K562 (cell line): ENCODE measurements at regions not wholly inside any gene's neighbourhood (a gene's known extent, or its start where the extent isn't known, plus 50 kb on each side); places are given as distances from the start of the nearest gene placed in this dataset.

Experiments used
- ATAC-seq: fragments of 200-7000 bp; cut with Tn5 transposase; 3 replicates; pipeline ENCODE4 v1.9.1; 2020; ENCODE audit warnings: moderate library complexity
- BruUV-seq: library from RNA; stranded (reverse); fragments of 400-500 nt; replicated peaks from 2 replicates; lab custom pipeline; 2021; lab: Mats Ljungman, UMichigan
- CTCF ChIA-PET: fragments of 300-600 bp; formaldehyde crosslinking; extraction: SDS; loops from one replicate; lab custom pipeline; 2021; ENCODE audit warnings: low intra/inter-chr PET ratio; lab: Yijun Ruan, JAX
- POLR2A ChIA-PET: fragments of 300-600, 350-650 bp; sonication (Branson Sonifier 250); formaldehyde crosslinking; extraction: SDS; loops from one replicate; lab custom pipeline; 2021; ENCODE audit warnings: antibody characterized with exemption, inconsistent platforms; lab: Yijun Ruan, JAX
- DNase-seq, 4 experiments: peaks; one replicate each; pipeline versions ENCODE4 v3.0.0 to v3.0.0-alpha.2; 2011 to 2018; ENCODE audit warnings: low spot score in 3 of 4, mixed read lengths in 3 of 4; ENCODE audit errors: extremely low read depth in 1 of 4
- FAIRE-seq: peaks from 2 replicates; lab custom pipeline; 2011; peaks lifted over from hg19 to GRCh38; lab: Jason Lieb, UNC
- H2AFZ ChIP-seq: 2 replicates; pipeline ENCODE4 v1.6.0; 2011; ENCODE audit warnings: low read depth, low read length, control low read depth, inconsistent platforms
- H3K27ac ChIP-seq: fragments of 200-600 bp; 3 replicates; pipeline ENCODE4 v1.8.0; 2011; ENCODE audit warnings: low read depth, mild to moderate bottlenecking, control low read depth, inconsistent platforms, low read length, moderate library complexity, mixed read lengths; ENCODE audit errors: extremely low read depth
- H3K27me3 ChIP-seq, 2 experiments: fragments of 300-600 bp in 1 of 2; 2 replicates in 1 of 2; 3 replicates in 1 of 2; pipeline versions ENCODE4 v1.6.0 to v1.8.0; 2011; ENCODE audit warnings: inconsistent platforms in 2 of 2, low read length in 2 of 2, mild to moderate bottlenecking in 1 of 2, mixed read lengths in 1 of 2, moderate library complexity in 1 of 2; ENCODE audit not compliant: control insufficient read depth in 2 of 2, insufficient read depth in 2 of 2
- H3K36me3 ChIP-seq: fragments of 300-600 bp; 3 replicates; pipeline ENCODE4 v1.8.0; 2011; ENCODE audit warnings: mild to moderate bottlenecking, low read length, inconsistent platforms; ENCODE audit not compliant: control insufficient read depth, insufficient read depth
- H3K4me1 ChIP-seq, 2 experiments: fragments of 200-600 bp in 1 of 2; replicated peaks in 1 of 2; 2 replicates in 1 of 2; 3 replicates in 1 of 2; pipeline versions ENCODE4 v1.5.1 to v1.8.0; 2011; ENCODE audit warnings: inconsistent platforms in 2 of 2, low read length in 2 of 2, mild to moderate bottlenecking in 1 of 2, mixed read lengths in 1 of 2, moderate library complexity in 1 of 2; ENCODE audit not compliant: control insufficient read depth in 2 of 2, insufficient read depth in 2 of 2
- H3K4me2 ChIP-seq: 2 replicates; pipeline ENCODE4 v1.6.1; 2011; ENCODE audit warnings: low read length, control low read depth, inconsistent platforms, mixed read lengths; ENCODE audit not compliant: insufficient read depth
- H3K4me3 ChIP-seq: fragments of 200-600 bp; sonication (generic), shearing (Covaris generic); 2 replicates; pipeline ENCODE4 v1.5.1; 2016; ENCODE audit warnings: control low read depth, inconsistent platforms
- H3K79me2 ChIP-seq: fragments of 200-600 bp; 3 replicates; pipeline ENCODE4 v1.8.0; 2011; ENCODE audit warnings: low read length, inconsistent platforms; ENCODE audit not compliant: control insufficient read depth, insufficient read depth
- H3K9ac ChIP-seq, 2 experiments: 2 replicates each; pipeline versions ENCODE4 v1.6.0 to v1.6.1; 2011; ENCODE audit warnings: low read depth in 2 of 2, low read length in 2 of 2, control low read depth in 1 of 2, inconsistent platforms in 1 of 2, mild to moderate bottlenecking in 1 of 2, mixed read lengths in 1 of 2; ENCODE audit not compliant: insufficient read depth in 1 of 2
- H3K9me1 ChIP-seq: one replicate; pipeline ENCODE4 v1.6.0; 2011; ENCODE audit warnings: inconsistent platforms, mild to moderate bottlenecking, low read length, moderate library complexity; ENCODE audit not compliant: control insufficient read depth, insufficient read depth
- H3K9me3 ChIP-seq: replicated peaks from 2 replicates; pipeline ENCODE4 v1.5.1; 2011; ENCODE audit warnings: low read depth, low read length, inconsistent platforms; ENCODE audit not compliant: control insufficient read depth, insufficient read depth
- H4K20me1 ChIP-seq: replicated peaks from 2 replicates; pipeline ENCODE4 v1.6.1; 2011; ENCODE audit warnings: low read length, inconsistent platforms, mixed read lengths; ENCODE audit not compliant: control insufficient read depth, insufficient read depth
- E2F4 ChIP-seq: sonication (generic); formaldehyde crosslinking; IDR thresholded peaks from 2 replicates; pipeline ENCODE4 v1.8.0; 2022; ENCODE audit warnings: mild to moderate bottlenecking, low read depth, missing genetic modification reagents
- NBN ChIP-seq: fragments of 450-650 bp; IDR thresholded peaks from 2 replicates; pipeline ENCODE4 v1.6.1; 2016; ENCODE audit warnings: low read depth, mild to moderate bottlenecking
- SREBF2 ChIP-seq: sonication (generic); formaldehyde crosslinking; IDR thresholded peaks from 2 replicates; pipeline ENCODE4 v1.4.0; 2020; ENCODE audit warnings: mild to moderate bottlenecking, missing genetic modification reagents
- ZNF583 ChIP-seq: fragments of 250-450 bp; sonication (Bioruptor Pico); IDR thresholded peaks from 2 replicates; pipeline ENCODE4 v1.4.0; 2020
- WGBS: fragments of 100-300 bp; shearing (Covaris generic); methylation state at CpG from one replicate; pipeline ENCODE4 v1.1.6; 2016; ENCODE audit warnings: low coverage, mixed read lengths; ENCODE audit not compliant: insufficient coverage; ENCODE audit errors: missing lambda C conversion rate; 5-methylcytosine and 5-hydroxymethylcytosine counted together
- in situ Hi-C: fragments of 300-500 bp; cut with MboI; formaldehyde crosslinking; loops from 4 replicates; pipeline ENCODE4 v1.15.0; 2018; ENCODE audit warnings: inconsistent platforms, mixed read lengths
- intact Hi-C: fragments of 100-400 bp; cut with micrococcal nuclease; formaldehyde crosslinking; loops from 2 replicates; pipeline ENCODE4 v1.14.2; 2022
- TF ChIP-seq, protein P1 (sequence below): fragments of 250-450 bp; sonication (Bioruptor Pico); IDR thresholded peaks from 2 replicates; pipeline ENCODE4 v1.5.0; 2020; ENCODE audit warnings: mild to moderate bottlenecking, borderline replicate concordance

GRCh38 chr4:176433983-176434382, 114.2 kb downstream of the SPCS3 start:
- no peaks in the 10 kb centered on the region for H3K79me2 ChIP-seq
- no TSS peak for BruUV-seq
- no peaks in the 10 kb centered on the region for H3K4me1 ChIP-seq
- in situ Hi-C loops (no loop called here), intact Hi-C loops (no loop called here)
- CTCF ChIA-PET = no interaction called here
- no peaks in the 10 kb centered on the region for H3K27me3 ChIP-seq
- no peak overlapping the region for H3K9ac ChIP-seq
- 2% methylated on average over 3 of the region's 3 CpGs for WGBS
- no peak overlapping the region for H2AFZ ChIP-seq
- H3K36me3 ChIP-seq = no peaks in the 10 kb centered on the region
- H3K9me1 ChIP-seq = no peaks in the 10 kb centered on the region
- H3K4me3 ChIP-seq = no peak overlapping the region
- no peak overlapping the region for H3K4me2 ChIP-seq
- POLR2A ChIA-PET = no interaction called here
- ATAC-seq (no peak), DNase-seq (no peak), FAIRE-seq (no peak)
- H3K9me3 ChIP-seq = no peaks in the 10 kb centered on the region
- no peak overlapping the region for H3K27ac ChIP-seq
- H4K20me1 ChIP-seq = no peaks in the 10 kb centered on the region
- TF ChIP-seq NBN = no peak
- no peak for TF ChIP-seq E2F4 (CRISPR knock-in tag)
- no peak for TF ChIP-seq SREBF2
- TF ChIP-seq, protein P1, sequence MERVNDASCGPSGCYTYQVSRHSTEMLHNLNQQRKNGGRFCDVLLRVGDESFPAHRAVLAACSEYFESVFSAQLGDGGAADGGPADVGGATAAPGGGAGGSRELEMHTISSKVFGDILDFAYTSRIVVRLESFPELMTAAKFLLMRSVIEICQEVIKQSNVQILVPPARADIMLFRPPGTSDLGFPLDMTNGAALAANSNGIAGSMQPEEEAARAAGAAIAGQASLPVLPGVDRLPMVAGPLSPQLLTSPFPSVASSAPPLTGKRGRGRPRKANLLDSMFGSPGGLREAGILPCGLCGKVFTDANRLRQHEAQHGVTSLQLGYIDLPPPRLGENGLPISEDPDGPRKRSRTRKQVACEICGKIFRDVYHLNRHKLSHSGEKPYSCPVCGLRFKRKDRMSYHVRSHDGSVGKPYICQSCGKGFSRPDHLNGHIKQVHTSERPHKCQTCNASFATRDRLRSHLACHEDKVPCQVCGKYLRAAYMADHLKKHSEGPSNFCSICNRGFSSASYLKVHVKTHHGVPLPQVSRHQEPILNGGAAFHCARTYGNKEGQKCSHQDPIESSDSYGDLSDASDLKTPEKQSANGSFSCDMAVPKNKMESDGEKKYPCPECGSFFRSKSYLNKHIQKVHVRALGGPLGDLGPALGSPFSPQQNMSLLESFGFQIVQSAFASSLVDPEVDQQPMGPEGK (CRISPR knock-in tag) = no peak
- TF ChIP-seq ZNF583 = no peak
